ENCODE measurements at regions not wholly inside any gene's neighbourhood (a gene's known extent, or its start where the extent isn't known, plus 50 kb on each side); places are given as distances from the start of the nearest gene placed in this dataset.

- no peak overlapping the region for H3K4me3 ChIP-seq (replicated peaks; ENCODE audit: low read depth, low read length)
- TF ChIP-seq CTCF (IDR thresholded peaks at IDR 0.05; ENCODE audit: low read length, missing control alignments), result no peak
- no peak for DNase-seq (ENCODE audit: low read depth)
Observed at GRCh38 chr13:47306991-47307390, 410.1 kb upstream of the HTR2A start.

GRCh38 chr13:47303626-47304025, 406.8 kb upstream of the HTR2A start:
- no peak for TF ChIP-seq CTCF (IDR thresholded peaks at IDR 0.05; ENCODE audit: low read length, missing control alignments)
- H3K4me3 ChIP-seq (replicated peaks; ENCODE audit: low read depth, low read length), result no peak overlapping the region
- DNase-seq (ENCODE audit: low read depth), result no peak

GRCh38 chr13:47299304-47299703, 402.5 kb upstream of the HTR2A start:
- DNase-seq (ENCODE audit: low read depth), result peak; percentile 7
- no peak overlapping the region for H3K4me3 ChIP-seq (replicated peaks; ENCODE audit: low read depth, low read length)
- no peak for TF ChIP-seq CTCF (IDR thresholded peaks at IDR 0.05; ENCODE audit: low read length, missing control alignments)

GRCh38 chr13:47298506-47298905, 401.7 kb upstream of the HTR2A start:
- DNase-seq (ENCODE audit: low read depth), result peak; percentile 14
- TF ChIP-seq CTCF (IDR thresholded peaks at IDR 0.05; ENCODE audit: low read length, missing control alignments), result no peak

GRCh38 chr13:47294691-47295090, 397.8 kb upstream of the HTR2A start:
- no peak for TF ChIP-seq CTCF (IDR thresholded peaks at IDR 0.05; ENCODE audit: low read length, missing control alignments)
- H3K4me3 ChIP-seq (replicated peaks; ENCODE audit: low read depth, low read length), result no peak overlapping the region
- DNase-seq (ENCODE audit: low read depth), result peak; percentile 47

More at GRCh38 chr13:47298506-47298905, 401.7 kb upstream of the HTR2A start:
- H3K4me3 ChIP-seq (replicated peaks; ENCODE audit: low read depth, low read length), result no peak overlapping the region

GRCh38 chr13:47291107-47291656, 394.3 kb upstream of the HTR2A start:
- TF ChIP-seq CTCF (IDR thresholded peaks at IDR 0.05; ENCODE audit: low read length, missing control alignments), result no peak
- no peak for DNase-seq (ENCODE audit: low read depth)
- H3K4me3 ChIP-seq (replicated peaks; ENCODE audit: low read depth, low read length), result no peak overlapping the region

GRCh38 chr13:47289567-47289966, 392.7 kb upstream of the HTR2A start:
- H3K4me3 ChIP-seq (replicated peaks; ENCODE audit: low read depth, low read length), result no peak overlapping the region
- DNase-seq (ENCODE audit: low read depth), result no peak
- no peak for TF ChIP-seq CTCF (IDR thresholded peaks at IDR 0.05; ENCODE audit: low read length, missing control alignments)
